ENCODE measurements at regions not wholly inside any gene's neighbourhood (a gene's known extent, or its start where the extent isn't known, plus 50 kb on each side); places are given as distances from the start of the nearest gene placed in this dataset.

GRCh38 chr11:90788961-90789360, 566.1 kb upstream of the CHORDC1 start:
- ATAC-seq = no peak
- DNase-seq (ENCODE audit: low spot score) = no peak
- H3K36me3 Mint-ChIP-seq = no peaks in the 10 kb centered on the region
- POLR2A ChIA-PET = no interaction called here
- H3K27ac Mint-ChIP-seq = no peak overlapping the region
- TF ChIP-seq TP53 (CRISPR knock-in tag; IDR thresholded peaks at IDR 0.05) (no peak), ZNF232 (CRISPR knock-in tag; IDR thresholded peaks at IDR 0.05) (no peak), ZNF317 (CRISPR knock-in tag; IDR thresholded peaks at IDR 0.05; ENCODE audit: borderline replicate concordance, low read depth) (peak; percentile 57; the same call in 1 of the 2 replicates)
- no peaks in the 10 kb centered on the region for H3K27me3 Mint-ChIP-seq (ENCODE audit: low read depth)
- peaks cover 23% of the 10 kb centered on the region for H3K9me3 Mint-ChIP-seq
- H3K4me1 Mint-ChIP-seq = no peaks in the 10 kb centered on the region
- no peak overlapping the region for H3K4me3 Mint-ChIP-seq
- CTCF ChIA-PET = no interaction called here

DNA sequence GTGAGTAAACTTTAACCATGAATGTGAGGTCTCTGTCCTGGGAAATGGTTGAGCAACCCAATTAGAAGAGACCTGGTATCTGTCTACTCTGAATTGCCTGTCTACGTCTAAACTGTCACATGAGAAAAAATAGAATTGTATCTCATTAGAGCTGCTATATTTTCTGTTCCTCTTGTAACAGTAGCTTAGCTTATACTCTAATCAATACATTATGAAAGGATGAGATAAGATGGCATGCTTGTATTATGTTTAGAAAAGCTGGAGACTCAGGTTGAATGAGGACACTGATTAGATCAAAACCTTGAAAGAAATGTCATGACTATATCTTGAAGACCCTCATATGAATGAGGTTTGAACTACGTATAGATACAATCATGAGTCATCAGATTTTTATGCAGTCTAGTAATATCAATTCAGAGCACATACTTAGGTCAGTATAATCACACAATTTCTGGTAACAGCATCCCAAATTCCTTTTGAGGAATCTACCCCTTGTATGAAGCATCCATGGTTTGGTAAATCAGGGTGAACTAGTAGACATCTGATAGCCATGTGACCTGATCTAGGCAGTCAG, 561.5 kb upstream of the CHORDC1 start:
- DNase-seq (ENCODE audit: low spot score) (no peak), ATAC-seq (no peak)
- no peaks in the 10 kb centered on the region for H3K36me3 Mint-ChIP-seq
- no peak overlapping the region for H3K27ac Mint-ChIP-seq
- TF ChIP-seq RELA (CRISPR knock-in tag; IDR thresholded peaks at IDR 0.05; ENCODE audit: borderline replicate concordance) (no peak), ZBTB43 (CRISPR knock-in tag; IDR thresholded peaks at IDR 0.05) (no peak), CREM (CRISPR knock-in tag; IDR thresholded peaks at IDR 0.05) (no peak), FOXJ3 (CRISPR knock-in tag; IDR thresholded peaks at IDR 0.05; ENCODE audit: borderline replicate concordance) (no peak), OVOL2 (CRISPR knock-in tag; IDR thresholded peaks at IDR 0.05; ENCODE audit: borderline replicate concordance) (no peak), MYBL2 (CRISPR knock-in tag; IDR thresholded peaks at IDR 0.05) (no peak), TEAD4 (CRISPR knock-in tag; IDR thresholded peaks at IDR 0.05) (no peak)
- TF ChIP-seq, protein P1, sequence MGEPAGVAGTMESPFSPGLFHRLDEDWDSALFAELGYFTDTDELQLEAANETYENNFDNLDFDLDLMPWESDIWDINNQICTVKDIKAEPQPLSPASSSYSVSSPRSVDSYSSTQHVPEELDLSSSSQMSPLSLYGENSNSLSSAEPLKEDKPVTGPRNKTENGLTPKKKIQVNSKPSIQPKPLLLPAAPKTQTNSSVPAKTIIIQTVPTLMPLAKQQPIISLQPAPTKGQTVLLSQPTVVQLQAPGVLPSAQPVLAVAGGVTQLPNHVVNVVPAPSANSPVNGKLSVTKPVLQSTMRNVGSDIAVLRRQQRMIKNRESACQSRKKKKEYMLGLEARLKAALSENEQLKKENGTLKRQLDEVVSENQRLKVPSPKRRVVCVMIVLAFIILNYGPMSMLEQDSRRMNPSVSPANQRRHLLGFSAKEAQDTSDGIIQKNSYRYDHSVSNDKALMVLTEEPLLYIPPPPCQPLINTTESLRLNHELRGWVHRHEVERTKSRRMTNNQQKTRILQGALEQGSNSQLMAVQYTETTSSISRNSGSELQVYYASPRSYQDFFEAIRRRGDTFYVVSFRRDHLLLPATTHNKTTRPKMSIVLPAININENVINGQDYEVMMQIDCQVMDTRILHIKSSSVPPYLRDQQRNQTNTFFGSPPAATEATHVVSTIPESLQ (CRISPR knock-in tag; IDR thresholded peaks at IDR 0.05) = no peak
- TF ChIP-seq, protein P2, sequence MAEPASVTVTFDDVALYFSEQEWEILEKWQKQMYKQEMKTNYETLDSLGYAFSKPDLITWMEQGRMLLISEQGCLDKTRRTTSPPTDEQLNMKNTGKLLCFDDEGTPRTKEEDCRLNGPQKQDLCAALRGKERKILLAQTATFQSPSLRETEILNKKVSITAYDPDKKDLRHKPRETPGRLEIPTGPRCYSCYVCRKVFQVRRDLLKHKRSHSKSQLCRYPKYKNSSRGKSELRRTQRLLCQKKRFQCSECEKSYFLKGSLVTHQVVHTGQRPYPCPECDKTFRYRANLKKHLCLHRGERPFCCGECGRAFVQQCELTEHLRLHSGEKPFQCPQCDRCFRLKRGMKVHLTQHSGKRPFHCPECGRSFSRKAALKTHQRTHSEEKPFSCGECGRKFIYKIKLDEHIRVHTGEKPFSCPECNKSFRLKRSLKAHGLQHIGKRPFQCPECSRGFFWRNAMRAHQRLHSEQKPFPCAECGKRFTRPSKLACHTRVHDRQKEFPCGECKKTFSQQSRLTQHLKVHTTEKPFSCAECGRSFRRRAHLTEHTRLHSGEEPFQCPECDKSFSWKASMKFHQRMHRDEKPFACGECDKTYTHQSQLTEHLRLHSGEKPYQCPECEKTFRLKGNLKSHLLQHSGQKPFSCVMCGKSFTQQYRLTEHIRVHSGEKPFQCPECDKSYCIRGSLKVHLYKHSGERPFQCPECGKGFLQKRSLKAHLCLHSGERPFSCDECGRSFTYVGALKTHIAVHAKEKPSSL (CRISPR knock-in tag; conservative IDR thresholded peaks at IDR 0.05) = no peak
- POLR2A ChIA-PET = no interaction called here
- H3K27me3 Mint-ChIP-seq (ENCODE audit: low read depth) = no peaks in the 10 kb centered on the region
- H3K4me3 Mint-ChIP-seq = no peak overlapping the region
- H3K9me3 Mint-ChIP-seq = peaks cover 19% of the 10 kb centered on the region
- CTCF ChIA-PET = no interaction called here
- 0 out of 2 replicates have a peak, but pooled peaks cover 2% of the 10 kb centered on the region for H3K4me1 Mint-ChIP-seq

GRCh38 chr11:90783111-90783510, 560.3 kb upstream of the CHORDC1 start:
- CTCF ChIA-PET = no interaction called here
- no peaks in the 10 kb centered on the region for H3K27me3 Mint-ChIP-seq (ENCODE audit: low read depth)
- H3K36me3 Mint-ChIP-seq = no peaks in the 10 kb centered on the region
- ATAC-seq (no peak), DNase-seq (ENCODE audit: low spot score) (no peak)
- POLR2A ChIA-PET = no interaction called here
- peaks cover 15% of the 10 kb centered on the region for H3K9me3 Mint-ChIP-seq
- H3K4me1 Mint-ChIP-seq = 0 out of 2 replicates have a peak, but pooled peaks cover 3% of the 10 kb centered on the region
- H3K27ac Mint-ChIP-seq = no peak overlapping the region
- H3K4me3 Mint-ChIP-seq = no peak overlapping the region
- TF ChIP-seq MXD4 (CRISPR knock-in tag; IDR thresholded peaks at IDR 0.05; ENCODE audit: borderline replicate concordance) = no peak
- TF ChIP-seq NR2C2 (CRISPR knock-in tag; IDR thresholded peaks at IDR 0.05) = no peak
- no peak for TF ChIP-seq SMAD3 (CRISPR knock-in tag; IDR thresholded peaks at IDR 0.05; ENCODE audit: borderline replicate concordance)
- no peak for TF ChIP-seq IRF2 (CRISPR knock-in tag; IDR thresholded peaks at IDR 0.05; ENCODE audit: borderline replicate concordance, low read depth)
- TF ChIP-seq PRRX2 (CRISPR knock-in tag; IDR thresholded peaks at IDR 0.05) = no peak
- TF ChIP-seq, protein P3, sequence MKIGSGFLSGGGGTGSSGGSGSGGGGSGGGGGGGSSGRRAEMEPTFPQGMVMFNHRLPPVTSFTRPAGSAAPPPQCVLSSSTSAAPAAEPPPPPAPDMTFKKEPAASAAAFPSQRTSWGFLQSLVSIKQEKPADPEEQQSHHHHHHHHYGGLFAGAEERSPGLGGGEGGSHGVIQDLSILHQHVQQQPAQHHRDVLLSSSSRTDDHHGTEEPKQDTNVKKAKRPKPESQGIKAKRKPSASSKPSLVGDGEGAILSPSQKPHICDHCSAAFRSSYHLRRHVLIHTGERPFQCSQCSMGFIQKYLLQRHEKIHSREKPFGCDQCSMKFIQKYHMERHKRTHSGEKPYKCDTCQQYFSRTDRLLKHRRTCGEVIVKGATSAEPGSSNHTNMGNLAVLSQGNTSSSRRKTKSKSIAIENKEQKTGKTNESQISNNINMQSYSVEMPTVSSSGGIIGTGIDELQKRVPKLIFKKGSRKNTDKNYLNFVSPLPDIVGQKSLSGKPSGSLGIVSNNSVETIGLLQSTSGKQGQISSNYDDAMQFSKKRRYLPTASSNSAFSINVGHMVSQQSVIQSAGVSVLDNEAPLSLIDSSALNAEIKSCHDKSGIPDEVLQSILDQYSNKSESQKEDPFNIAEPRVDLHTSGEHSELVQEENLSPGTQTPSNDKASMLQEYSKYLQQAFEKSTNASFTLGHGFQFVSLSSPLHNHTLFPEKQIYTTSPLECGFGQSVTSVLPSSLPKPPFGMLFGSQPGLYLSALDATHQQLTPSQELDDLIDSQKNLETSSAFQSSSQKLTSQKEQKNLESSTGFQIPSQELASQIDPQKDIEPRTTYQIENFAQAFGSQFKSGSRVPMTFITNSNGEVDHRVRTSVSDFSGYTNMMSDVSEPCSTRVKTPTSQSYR (CRISPR knock-in tag; IDR thresholded peaks at IDR 0.05) = no peak
- no peak for TF ChIP-seq ZNF512 (CRISPR knock-in tag; IDR thresholded peaks at IDR 0.05; ENCODE audit: borderline replicate concordance)
